GM18508 (cell line): ENCODE measurements at regions not wholly inside any gene's neighbourhood (a gene's known extent, or its start where the extent isn't known, plus 50 kb on each side); places are given as distances from the start of the nearest gene placed in this dataset.
A peak's percentile ranks its signal among the peaks of the same experiment; 100 is the strongest.

Experiments used
- ATAC-seq: cut with Tn5 transposase; IDR thresholded peaks from one replicate; pipeline ENCODE4 v1.9.1; 2021; ENCODE audit warnings: moderate number of reproducible peaks; ENCODE audit not compliant: insufficient read depth, unreplicated experiment

- no peak for ATAC-seq
Measured at GRCh38 chr14:100638211-100638855, 51.1 kb upstream of the BEGAIN start.

GRCh38 chr14:100639280-100639679 is 52.1 kb upstream of the BEGAIN start:
- ATAC-seq, result no peak

- ATAC-seq, result peak; percentile 86
Measured at GRCh38 chr14:100640471-100641273, 53.5 kb upstream of the BEGAIN start.

- no peak for ATAC-seq
Measured at GRCh38 chr14:100641274-100641860, 54.1 kb upstream of the BEGAIN start.

- no peak for ATAC-seq
Measured at GRCh38 chr14:100643426-100643825, 56.2 kb upstream of the BEGAIN start.

- ATAC-seq, result no peak
Measured at GRCh38 chr14:100644383-100644782, 57.2 kb upstream of the BEGAIN start.

GRCh38 chr14:100644784-100645183 is 57.6 kb upstream of the BEGAIN start:
- no peak for ATAC-seq

GRCh38 chr14:100645196-100645981 is 58.2 kb upstream of the BEGAIN start:
- ATAC-seq, result no peak

- no peak for ATAC-seq
Measured at GRCh38 chr14:100645982-100646314, 58.7 kb upstream of the BEGAIN start.

GRCh38 chr14:100648474-100649172 is 61.4 kb upstream of the BEGAIN start:
- ATAC-seq, result no peak

- ATAC-seq, result no peak
Measured at GRCh38 chr14:100649173-100649519, 61.9 kb upstream of the BEGAIN start.

- ATAC-seq, result no peak
Measured at GRCh38 chr14:100651999-100652508, 64.8 kb upstream of the BEGAIN start.

- no peak for ATAC-seq
Measured at GRCh38 chr14:100652744-100653143, 65.5 kb upstream of the BEGAIN start.

GRCh38 chr14:100653409-100653808 is 66.2 kb upstream of the BEGAIN start:
- ATAC-seq, result no peak

- ATAC-seq, result no peak
Measured at GRCh38 chr14:100654025-100654813, 67.0 kb upstream of the BEGAIN start.

- ATAC-seq, result no peak
Measured at GRCh38 chr14:100654814-100655740, 67.9 kb upstream of the BEGAIN start.

- ATAC-seq, result no peak
Measured at GRCh38 chr14:100655741-100656085, 68.5 kb upstream of the BEGAIN start.

GRCh38 chr14:100656996-100657395 is 69.7 kb upstream of the DLK1 start:
- ATAC-seq, result no peak
